CD4-positive, alpha-beta T cell treated with Interleukin-21 for 1 hour (primary cell): ENCODE measurements at regions not wholly inside any gene's neighbourhood (a gene's known extent, or its start where the extent isn't known, plus 50 kb on each side); places are given as distances from the start of the nearest gene placed in this dataset.

ENCODE experiments used
- DNase-seq: peaks from one replicate; pipeline ENCODE4 v3.0.0-alpha.2; 2020

- DNase-seq: no peak
Observed at GRCh38 chr11:71120471-71120896, 131.9 kb downstream of the SHANK2 start.

- no peak for DNase-seq
Observed at GRCh38 chr11:71119656-71120269, 132.6 kb downstream of the SHANK2 start.

- no peak for DNase-seq
Observed at GRCh38 chr11:71118671-71119250, 133.6 kb downstream of the SHANK2 start.

GRCh38 chr11:71117311-71117710 is 135.1 kb downstream of the SHANK2 start:
- DNase-seq: no peak

- no peak for DNase-seq
Observed at GRCh38 chr11:71116693-71117040, 135.7 kb downstream of the SHANK2 start.

GRCh38 chr11:71115770-71116692 is 136.3 kb downstream of the SHANK2 start:
- no peak for DNase-seq

- DNase-seq: no peak
Observed at GRCh38 chr11:71114124-71114851, 138.1 kb downstream of the SHANK2 start.

- DNase-seq: no peak
Observed at GRCh38 chr11:71112990-71113389, 139.4 kb downstream of the SHANK2 start.

GRCh38 chr11:71112454-71112853 is 139.9 kb downstream of the SHANK2 start:
- DNase-seq: no peak

GRCh38 chr11:71109586-71109985 is 142.8 kb downstream of the SHANK2 start:
- no peak for DNase-seq

- DNase-seq: no peak
Observed at GRCh38 chr11:71109186-71109585, 143.2 kb downstream of the SHANK2 start.

GRCh38 chr11:71108013-71108865 is 144.1 kb downstream of the SHANK2 start:
- no peak for DNase-seq

- no peak for DNase-seq
Observed at GRCh38 chr11:71106671-71107070, 145.7 kb downstream of the SHANK2 start.

GRCh38 chr11:71103266-71103665 is 149.1 kb downstream of the SHANK2 start:
- DNase-seq: no peak

GRCh38 chr11:71102251-71102995 is 150.0 kb downstream of the SHANK2 start:
- no peak for DNase-seq

GRCh38 chr11:71101606-71102005 is 150.8 kb downstream of the SHANK2 start:
- DNase-seq: no peak

- no peak for DNase-seq
Observed at GRCh38 chr11:71101046-71101445, 151.3 kb downstream of the SHANK2 start.

GRCh38 chr11:71098776-71099175 is 153.6 kb downstream of the SHANK2 start:
- no peak for DNase-seq

GRCh38 chr11:71097506-71098240 is 154.7 kb downstream of the SHANK2 start:
- no peak for DNase-seq

GRCh38 chr11:71096751-71097388 is 155.5 kb downstream of the SHANK2 start:
- no peak for DNase-seq
